ENCODE measurements at regions not wholly inside any gene's neighbourhood (a gene's known extent, or its start where the extent isn't known, plus 50 kb on each side); places are given as distances from the start of the nearest gene placed in this dataset.

- DNase-seq: no peak
Observed at GRCh38 chr2:58967736-58968135, 726.6 kb upstream of the FANCL start.

DNA sequence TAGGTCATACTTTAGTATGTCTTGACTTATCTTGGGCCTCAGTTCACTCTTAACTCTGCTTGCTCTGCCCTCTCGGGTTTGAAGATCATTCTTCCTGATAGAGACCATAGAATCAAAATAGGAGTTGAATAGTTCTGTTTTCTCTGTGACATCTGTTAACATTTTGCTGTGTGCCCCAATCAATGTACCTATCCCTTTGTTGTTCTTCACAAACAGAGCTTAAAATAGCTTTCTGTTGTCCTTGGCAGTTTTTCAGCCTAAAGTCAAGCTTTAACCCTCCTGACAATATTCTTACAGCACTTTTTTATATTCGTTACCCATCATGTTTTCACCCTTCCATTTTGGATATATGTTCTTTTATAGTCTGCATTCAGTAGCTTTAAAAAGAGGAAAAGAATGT is 724.5 kb upstream of the FANCL start:
- DNase-seq: no peak

GRCh38 chr2:58959996-58960395 is 718.9 kb upstream of the FANCL start:
- DNase-seq: no peak

GRCh38 chr2:58957188-58957840 is 716.2 kb upstream of the FANCL start:
- DNase-seq: no peak

DNA sequence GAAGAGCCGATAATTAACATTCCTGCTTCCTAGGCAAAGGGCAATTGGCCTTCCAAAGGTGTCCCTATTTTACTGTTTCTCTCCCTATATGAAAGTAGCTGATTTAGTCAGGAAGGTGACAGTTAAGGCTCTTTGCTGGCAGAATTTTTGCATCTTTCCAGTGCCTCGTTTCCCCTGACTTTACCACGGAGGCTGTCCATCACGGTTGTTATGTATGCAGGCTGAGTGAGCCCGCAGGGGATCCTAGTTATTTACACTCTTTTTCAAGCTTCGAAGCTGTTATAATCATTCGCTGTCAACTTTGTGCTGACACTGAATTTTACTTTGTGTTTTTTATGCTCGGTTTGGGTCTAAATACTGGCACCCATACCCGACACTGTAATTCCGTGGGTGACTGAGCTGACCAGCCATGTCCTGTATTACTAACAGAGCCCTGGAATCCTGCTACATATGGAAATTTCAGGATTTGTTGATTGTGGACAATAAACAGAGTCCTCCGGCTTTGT is 713.8 kb upstream of the FANCL start:
- DNase-seq: no peak

DNA sequence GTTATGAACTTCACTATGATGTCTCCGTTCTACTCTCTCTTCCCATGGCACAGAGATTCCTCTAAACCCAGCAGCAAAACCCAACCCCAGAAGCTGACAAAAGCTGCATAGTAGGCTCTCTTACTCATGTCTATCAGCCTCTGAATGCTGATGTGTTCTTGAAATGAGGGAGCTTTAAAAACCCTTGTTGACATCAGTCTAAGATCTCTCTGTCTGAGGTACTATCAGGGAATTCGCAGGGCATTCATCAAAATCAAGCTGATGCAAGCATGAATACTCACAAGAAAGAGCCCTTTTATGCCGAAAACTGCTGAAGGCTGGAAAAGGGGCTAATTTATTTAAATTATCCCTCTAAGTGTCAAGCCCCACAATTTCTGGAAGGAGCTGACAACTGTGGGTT is 710.6 kb upstream of the FANCL start:
- no peak for DNase-seq

DNA sequence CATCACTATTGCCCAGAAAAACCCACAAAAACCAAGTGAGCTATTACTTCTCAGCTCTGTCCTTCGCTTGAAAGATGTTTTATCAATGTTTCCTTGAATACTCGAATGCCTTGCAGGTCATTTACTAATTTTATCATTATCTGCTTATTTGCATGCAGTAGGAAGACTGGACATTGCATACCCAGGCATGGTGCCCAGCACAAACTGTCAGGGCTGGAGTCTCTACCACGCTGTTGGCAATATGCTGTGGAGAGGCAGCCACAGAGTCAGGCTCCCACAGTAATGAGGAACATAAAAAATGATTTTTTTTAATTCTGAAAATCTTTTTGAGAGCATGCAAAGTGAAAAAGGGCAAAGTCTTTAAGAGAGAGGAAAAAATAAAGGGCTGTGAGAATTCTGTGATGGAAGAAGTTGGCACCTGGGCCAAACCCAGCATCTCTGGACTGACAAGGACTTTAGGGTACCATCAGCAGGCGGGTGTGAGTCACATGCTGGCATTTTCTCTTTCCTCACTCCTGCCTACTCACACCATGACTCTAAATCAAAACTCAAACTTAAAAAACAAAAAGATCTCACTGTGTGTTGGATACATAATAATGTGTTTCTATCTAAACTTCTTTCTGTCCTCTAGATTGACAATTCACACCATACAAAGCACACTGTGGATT is 709.8 kb upstream of the FANCL start:
- no peak for DNase-seq

DNA sequence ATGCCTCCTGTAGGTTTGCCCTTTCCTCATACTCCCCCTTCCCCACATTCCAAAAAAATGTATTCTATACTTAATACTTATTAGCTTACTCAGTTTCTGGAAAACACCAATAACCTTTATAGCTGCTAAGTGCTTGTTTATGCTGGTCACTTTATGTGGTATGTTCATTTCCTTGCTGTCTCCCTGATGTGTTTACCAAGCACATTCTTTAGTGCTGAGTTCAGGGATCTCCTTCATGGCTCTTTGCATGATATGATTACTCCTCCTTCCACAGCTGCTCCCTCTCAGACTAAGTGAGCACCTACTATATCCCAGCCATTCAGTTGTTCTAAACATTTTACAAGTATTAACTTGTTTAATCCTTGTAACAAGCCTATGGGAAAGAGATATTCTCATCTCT is 698.3 kb upstream of the FANCL start:
- DNase-seq: no peak

DNA sequence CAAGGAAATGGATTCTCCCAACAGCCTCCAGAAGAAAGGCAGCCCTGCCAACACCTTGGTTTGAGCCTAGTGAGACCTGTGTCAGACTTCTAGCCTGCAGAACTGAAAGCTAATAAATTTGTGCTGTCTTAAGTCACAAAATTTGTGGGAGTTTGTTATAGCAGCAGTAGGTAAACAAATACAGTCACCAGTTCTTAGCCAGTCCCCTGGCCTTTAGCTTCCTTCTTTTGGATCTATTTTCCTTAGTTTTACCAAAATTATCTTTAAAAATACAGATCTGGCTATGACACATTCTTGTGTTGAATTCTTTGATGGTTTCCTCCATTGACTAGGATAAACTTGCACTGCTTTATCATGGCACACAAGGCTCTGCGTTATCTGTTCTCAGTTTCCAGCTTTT is 697.9 kb upstream of the FANCL start:
- DNase-seq: no peak

- DNase-seq: no peak
Observed at GRCh38 chr2:58932801-58933200, 691.7 kb upstream of the FANCL start.

- no peak for DNase-seq
Observed at GRCh38 chr2:58930537-58930936, 689.4 kb upstream of the FANCL start.

DNA sequence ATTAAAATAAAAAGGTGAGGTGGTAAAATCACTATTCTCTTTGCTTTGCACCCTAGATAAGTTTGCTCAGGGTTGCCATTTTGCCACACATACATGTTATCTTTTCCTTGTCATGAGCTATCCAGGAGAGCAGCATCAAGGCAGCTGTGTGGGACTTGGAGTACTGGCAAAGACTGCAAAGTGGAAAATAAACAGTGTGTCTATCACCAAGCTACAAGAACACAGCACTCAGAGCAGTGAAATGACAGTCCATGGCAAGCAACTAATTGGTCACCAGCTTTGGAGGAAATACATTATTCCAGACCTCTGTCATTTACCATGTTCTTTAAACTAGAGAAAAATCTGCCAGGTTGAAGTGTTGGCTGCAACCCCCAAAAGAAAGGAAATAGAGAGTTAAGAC is 687.8 kb upstream of the FANCL start:
- DNase-seq: no peak

- no peak for DNase-seq
Observed at GRCh38 chr2:58928391-58928790, 687.3 kb upstream of the FANCL start.

DNA sequence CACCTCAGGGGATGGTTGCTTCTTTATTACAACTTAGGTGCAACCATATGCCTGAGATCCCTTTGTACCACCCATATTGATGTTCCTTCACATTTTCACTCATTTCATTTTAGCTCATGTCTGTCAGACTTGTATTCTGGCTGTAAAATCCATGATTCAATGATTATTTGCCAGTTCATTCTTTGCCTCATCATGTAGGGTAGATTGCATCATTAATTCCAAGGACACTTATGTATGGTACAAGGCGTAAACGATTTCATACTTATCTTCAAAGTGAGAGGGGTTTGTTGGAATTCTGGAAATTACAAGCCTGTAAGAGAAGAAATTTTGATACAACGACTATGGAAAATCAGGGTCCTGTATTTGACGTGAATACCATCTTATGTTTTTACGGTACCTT is 685.0 kb upstream of the FANCL start:
- no peak for DNase-seq

GRCh38 chr2:58925676-58926081 is 684.6 kb upstream of the FANCL start:
- no peak for DNase-seq

DNA sequence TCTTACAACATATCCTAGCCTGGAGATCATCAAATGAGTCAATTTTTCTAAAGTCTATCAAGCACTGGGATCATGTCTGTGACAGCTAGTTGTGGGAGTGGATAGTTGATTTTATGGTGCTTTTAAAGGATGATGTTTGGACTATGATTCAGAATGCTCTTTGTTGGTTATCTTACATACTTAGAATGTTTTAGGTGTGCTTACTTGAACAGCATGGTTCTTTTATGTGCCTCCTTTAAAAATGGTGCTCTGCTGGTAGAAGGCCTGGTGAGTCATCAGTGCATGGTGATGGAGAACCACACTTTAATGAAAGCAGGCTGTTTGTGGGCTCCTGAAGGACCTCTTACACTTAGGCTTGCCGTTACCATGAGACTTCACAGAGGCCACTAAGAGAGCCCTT is 682.7 kb upstream of the FANCL start:
- DNase-seq: no peak

DNA sequence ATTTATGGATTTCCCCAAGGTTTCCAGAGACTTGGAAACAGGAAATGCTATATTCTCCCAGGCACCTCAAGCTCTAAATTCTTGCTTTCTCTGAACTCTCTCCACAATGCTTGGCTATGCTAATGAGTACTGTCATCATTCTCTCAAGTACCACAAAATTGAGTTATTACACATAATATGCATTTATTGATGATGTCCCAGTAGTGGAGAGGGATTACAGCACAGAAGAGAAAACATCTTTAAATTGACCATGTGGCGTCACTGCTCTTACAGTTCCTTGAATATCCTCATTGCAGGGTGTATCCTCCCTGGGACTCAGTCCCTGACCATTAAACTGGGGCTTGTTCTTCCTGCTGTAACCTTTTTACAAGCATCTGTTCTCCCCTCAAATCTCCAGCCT is 681.1 kb upstream of the FANCL start:
- no peak for DNase-seq

GRCh38 chr2:58921676-58922075 is 680.6 kb upstream of the FANCL start:
- no peak for DNase-seq

GRCh38 chr2:58920001-58920400 is 678.9 kb upstream of the FANCL start:
- DNase-seq: no peak

DNA sequence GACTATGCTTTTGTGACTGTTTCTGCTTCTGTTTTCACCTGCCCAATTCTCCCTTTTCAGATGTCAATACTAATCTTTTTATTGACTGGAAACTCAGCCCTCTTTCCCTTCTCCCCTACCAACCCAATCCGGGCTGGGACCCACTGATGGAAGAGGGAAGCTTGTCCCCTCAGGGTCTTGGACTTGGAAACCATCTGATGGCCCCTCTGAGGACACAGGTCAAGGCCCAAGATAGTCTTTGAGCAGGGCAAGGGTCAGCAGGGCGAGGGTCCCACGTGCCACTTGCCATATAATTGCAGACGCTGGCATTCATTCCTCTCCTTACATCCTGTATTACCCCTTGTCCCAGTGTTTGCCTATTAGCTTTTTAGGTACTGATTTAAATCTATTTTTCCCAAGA is 678.2 kb upstream of the FANCL start:
- no peak for DNase-seq

DNA sequence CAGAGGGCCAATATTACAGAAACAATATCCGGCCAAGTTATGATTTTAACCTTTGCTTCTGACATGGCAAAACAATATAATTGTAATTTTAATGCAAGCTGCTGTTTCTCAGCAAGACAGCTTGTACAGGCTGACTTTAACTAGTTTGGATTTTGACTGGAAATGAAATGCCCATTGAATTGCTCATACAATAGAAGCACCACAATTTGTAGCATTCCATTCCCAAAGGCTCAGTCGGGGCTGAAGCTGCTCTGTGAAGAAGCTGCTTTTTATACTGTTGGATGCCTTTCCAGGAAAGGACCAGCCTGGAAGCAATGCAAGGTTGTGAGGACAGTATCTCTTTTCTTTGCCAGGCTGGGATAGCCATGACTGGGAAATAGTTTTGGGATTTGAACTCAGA is 677.0 kb upstream of the FANCL start:
- DNase-seq: no peak

- DNase-seq: no peak
Observed at GRCh38 chr2:58917596-58917995, 676.5 kb upstream of the FANCL start.

DNA sequence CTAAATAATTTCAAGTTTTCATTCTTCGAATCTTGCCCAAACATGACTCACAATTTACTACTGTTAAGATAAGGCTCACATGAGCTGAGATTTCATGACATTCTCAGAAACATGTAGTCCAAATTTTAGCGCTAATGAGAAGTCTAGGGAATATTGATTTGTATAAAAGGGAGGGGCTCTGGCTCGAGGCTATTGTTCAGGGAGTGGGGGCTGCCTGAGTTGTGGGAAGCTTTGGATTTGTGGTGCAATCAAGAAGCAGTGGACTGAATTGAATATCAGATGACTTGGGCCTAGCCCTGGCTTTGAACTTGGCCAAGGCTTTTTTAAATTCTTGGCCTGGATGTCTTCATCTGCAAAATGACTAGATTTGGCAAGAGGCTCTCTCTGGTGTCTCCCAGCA is 674.9 kb upstream of the FANCL start:
- DNase-seq: no peak

GRCh38 chr2:58914733-58915505 is 673.8 kb upstream of the FANCL start:
- no peak for DNase-seq

Measured in NCI-H2107 (cell line).